Naive thymus-derived CD8-positive, alpha-beta T cell (primary cell): ENCODE measurements at regions not wholly inside any gene's neighbourhood (a gene's known extent, or its start where the extent isn't known, plus 50 kb on each side); places are given as distances from the start of the nearest gene placed in this dataset.

ENCODE experiments used
- ATAC-seq, 2 donors: fragments of 150-1000 bp; cut with Tn5 transposase in 1 of 2; sonication (Bioruptor Pico), chemical (Tn5 transposase) in 1 of 2; 1 replicate in 1 of 2; 2 replicates in 1 of 2; pipeline ENCODE4 v1.10.0; 2021; ENCODE audit warnings: mild to moderate bottlenecking in 2 of 2, moderate library complexity in 2 of 2
- POLR2A ChIA-PET: fragments of 350-600 bp; sonication (Branson Sonifier 250); formaldehyde crosslinking; loops from one replicate; lab custom pipeline; 2021; ENCODE audit warnings: antibody characterized with exemption; lab: Charles Lee
- DNase-seq, 10 donors: peaks; one replicate each; pipeline versions ENCODE4 v3.0.0 to v3.0.0-alpha.2; 2020 to 2022
- H3K27ac Mint-ChIP-seq, 10 donors: one replicate each; pipeline ENCODE4 v1.8.0; 2020 to 2022; ENCODE audit warnings: mild to moderate bottlenecking in 10 of 10, mixed read lengths in 10 of 10, moderate library complexity in 4 of 10, inconsistent platforms in 1 of 10
- H3K27me3 Mint-ChIP-seq, 5 donors: one replicate each; pipeline ENCODE4 v1.8.0; 2021 to 2022; ENCODE audit warnings: mixed read lengths in 5 of 5
- H3K36me3 Mint-ChIP-seq, 3 donors: one replicate each; pipeline ENCODE4 v1.8.0; 2020 to 2022; ENCODE audit warnings: mixed read lengths in 3 of 3, mild to moderate bottlenecking in 2 of 3, inconsistent platforms in 1 of 3
- H3K4me1 Mint-ChIP-seq, 4 donors: one replicate each; pipeline ENCODE4 v1.8.0; 2021 to 2022; ENCODE audit warnings: mixed read lengths in 4 of 4
- H3K4me3 Mint-ChIP-seq, 10 donors: one replicate each; pipeline ENCODE4 v1.8.0; 2020 to 2022; ENCODE audit warnings: mild to moderate bottlenecking in 10 of 10, mixed read lengths in 10 of 10, moderate library complexity in 6 of 10, inconsistent platforms in 1 of 10
- H3K9me3 Mint-ChIP-seq, 9 donors: one replicate each; pipeline ENCODE4 v1.8.0; 2020 to 2022; ENCODE audit warnings: mixed read lengths in 9 of 9, mild to moderate bottlenecking in 3 of 9, inconsistent platforms in 1 of 9, moderate library complexity in 1 of 9

DNA sequence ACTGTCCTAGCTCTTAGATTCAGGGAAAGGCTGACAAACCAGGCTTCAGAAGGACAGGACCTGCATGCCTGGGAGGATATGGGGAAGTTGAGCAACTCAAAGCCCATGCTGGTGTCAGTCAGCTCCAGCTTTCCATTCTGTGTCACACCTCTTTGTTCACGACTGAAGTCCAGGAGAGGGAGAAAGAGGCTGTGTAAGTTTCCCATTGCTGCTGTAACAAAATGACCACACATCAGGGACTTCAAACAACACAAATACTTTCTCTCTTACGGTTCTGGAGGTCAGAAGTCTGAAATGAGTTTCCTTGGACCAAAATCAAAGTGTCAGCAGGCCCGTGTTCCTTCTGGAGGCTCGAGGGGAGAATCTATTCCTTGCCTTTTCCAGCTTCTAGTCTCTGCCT lies 50.6 kb upstream of the STX18 start:
- DNase-seq = no peak
- POLR2A ChIA-PET = no interaction called here
- ATAC-seq = no peak
- peaks cover 4 to 39% (median 22%) of the 10 kb centered on the region in 9 donors for H3K9me3 Mint-ChIP-seq
- H3K27me3 Mint-ChIP-seq = no peaks in the 10 kb centered on the region
- H3K4me3 Mint-ChIP-seq = no peak overlapping the region
- H3K36me3 Mint-ChIP-seq = peaks cover 20 to 59% (median 43%) of the 10 kb centered on the region in 3 donors
- no peak overlapping the region for H3K27ac Mint-ChIP-seq
- no peaks in the 10 kb centered on the region for H3K4me1 Mint-ChIP-seq
